ENCODE measurements at regions not wholly inside any gene's neighbourhood (a gene's known extent, or its start where the extent isn't known, plus 50 kb on each side); places are given as distances from the start of the nearest gene placed in this dataset.
"Not testable (repeated sequence)": the region's sequence is repeated elsewhere in the genome, so short reads cannot be mapped to it uniquely, and the experiment has no call there.

DNA sequence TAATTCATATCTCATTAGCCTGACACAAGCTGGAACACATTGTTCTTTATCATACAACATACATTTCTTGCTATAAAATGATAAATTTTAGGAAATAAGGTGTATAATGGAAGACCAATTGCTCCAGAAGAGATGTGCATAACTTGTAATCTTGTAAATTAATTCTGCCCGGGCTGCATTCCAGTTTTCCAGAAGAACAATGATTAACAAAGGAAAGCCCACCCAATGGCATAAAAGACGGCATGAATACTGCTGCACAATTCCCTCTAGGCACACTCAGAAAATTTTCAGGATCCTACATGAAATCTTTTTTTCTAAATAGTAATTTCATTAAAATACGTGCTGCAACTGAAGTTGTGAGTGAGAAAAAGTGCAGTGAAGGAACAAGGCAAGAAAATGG is 137.4 kb upstream of the KRR1 start:
- no peak overlapping the region for H3K27ac ChIP-seq
- no peak for DNase-seq (ENCODE audit: low spot score in 2 of 2)
- no peaks in the 10 kb centered on the region for H3K4me1 ChIP-seq
- no peaks in the 10 kb centered on the region for H3K27me3 ChIP-seq
- intact Hi-C loops (cut with DNase I; ENCODE audit: low total_unique reads), result no loop called here
- TF ChIP-seq POLR2AphosphoS5 (IDR thresholded peaks at IDR 0.05) (no peak), POLR2A (IDR thresholded peaks at IDR 0.05) (no peak)
- TF ChIP-seq, protein P1, sequence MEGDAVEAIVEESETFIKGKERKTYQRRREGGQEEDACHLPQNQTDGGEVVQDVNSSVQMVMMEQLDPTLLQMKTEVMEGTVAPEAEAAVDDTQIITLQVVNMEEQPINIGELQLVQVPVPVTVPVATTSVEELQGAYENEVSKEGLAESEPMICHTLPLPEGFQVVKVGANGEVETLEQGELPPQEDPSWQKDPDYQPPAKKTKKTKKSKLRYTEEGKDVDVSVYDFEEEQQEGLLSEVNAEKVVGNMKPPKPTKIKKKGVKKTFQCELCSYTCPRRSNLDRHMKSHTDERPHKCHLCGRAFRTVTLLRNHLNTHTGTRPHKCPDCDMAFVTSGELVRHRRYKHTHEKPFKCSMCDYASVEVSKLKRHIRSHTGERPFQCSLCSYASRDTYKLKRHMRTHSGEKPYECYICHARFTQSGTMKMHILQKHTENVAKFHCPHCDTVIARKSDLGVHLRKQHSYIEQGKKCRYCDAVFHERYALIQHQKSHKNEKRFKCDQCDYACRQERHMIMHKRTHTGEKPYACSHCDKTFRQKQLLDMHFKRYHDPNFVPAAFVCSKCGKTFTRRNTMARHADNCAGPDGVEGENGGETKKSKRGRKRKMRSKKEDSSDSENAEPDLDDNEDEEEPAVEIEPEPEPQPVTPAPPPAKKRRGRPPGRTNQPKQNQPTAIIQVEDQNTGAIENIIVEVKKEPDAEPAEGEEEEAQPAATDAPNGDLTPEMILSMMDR (IDR thresholded peaks at IDR 0.05), result no peak
- no peaks in the 10 kb centered on the region for H3K36me3 ChIP-seq
- no peak overlapping the region for H3K4me3 ChIP-seq
- H3K9me3 ChIP-seq, result no peaks in the 10 kb centered on the region

DNA sequence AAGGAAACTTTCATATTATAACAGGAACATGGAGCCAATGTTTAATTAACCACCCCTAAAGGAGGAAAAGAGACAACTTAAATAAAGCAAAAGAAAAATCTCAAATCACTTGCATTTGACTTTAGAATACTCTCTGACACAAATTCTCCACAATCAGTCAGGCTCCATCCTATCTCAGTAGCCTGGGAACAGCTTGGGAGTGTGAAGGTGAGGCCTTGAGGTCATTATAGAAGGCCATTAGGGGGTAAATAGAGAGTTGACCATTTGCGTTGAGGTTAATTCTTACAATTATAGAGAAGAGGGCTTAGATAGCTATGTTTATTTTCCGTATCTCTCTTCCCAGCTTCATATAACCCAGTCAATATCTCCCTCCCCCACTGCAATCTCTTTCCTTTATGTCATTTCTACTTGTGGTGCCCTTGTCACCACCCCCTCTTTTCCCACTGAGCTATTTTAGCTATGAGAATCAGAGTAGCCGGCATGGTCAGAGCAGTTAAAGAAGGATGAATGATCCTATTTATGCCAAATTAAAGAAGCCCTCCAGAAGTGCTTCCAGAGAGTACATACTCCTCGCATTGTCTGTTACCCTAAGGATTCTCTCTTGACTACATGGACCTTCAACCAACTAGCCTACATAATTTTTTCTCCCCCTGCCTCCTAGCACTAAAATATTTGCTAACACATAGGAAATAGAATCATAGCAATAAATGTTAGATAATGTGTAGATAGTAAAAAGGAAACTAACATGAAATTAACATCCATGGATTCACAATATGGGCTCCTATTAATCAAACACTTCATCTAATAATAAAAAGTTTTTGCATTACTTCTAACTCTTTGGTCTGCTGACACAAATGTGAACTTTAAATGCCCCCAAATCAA is 135.2 kb upstream of the KRR1 start:
- DNase-seq (ENCODE audit: low spot score in 2 of 2), result no peak
- H3K27me3 ChIP-seq, result no peaks in the 10 kb centered on the region
- intact Hi-C loops (cut with DNase I; ENCODE audit: low total_unique reads), result no loop called here
- no peak overlapping the region for H3K27ac ChIP-seq
- TF ChIP-seq, protein P1 (IDR thresholded peaks at IDR 0.05), result no peak
- TF ChIP-seq POLR2AphosphoS5 (IDR thresholded peaks at IDR 0.05) (no peak), POLR2A (IDR thresholded peaks at IDR 0.05) (no peak)
- H3K36me3 ChIP-seq, result no peaks in the 10 kb centered on the region
- no peak overlapping the region for H3K4me3 ChIP-seq
- no peaks in the 10 kb centered on the region for H3K4me1 ChIP-seq
- H3K9me3 ChIP-seq, result no peaks in the 10 kb centered on the region

DNA sequence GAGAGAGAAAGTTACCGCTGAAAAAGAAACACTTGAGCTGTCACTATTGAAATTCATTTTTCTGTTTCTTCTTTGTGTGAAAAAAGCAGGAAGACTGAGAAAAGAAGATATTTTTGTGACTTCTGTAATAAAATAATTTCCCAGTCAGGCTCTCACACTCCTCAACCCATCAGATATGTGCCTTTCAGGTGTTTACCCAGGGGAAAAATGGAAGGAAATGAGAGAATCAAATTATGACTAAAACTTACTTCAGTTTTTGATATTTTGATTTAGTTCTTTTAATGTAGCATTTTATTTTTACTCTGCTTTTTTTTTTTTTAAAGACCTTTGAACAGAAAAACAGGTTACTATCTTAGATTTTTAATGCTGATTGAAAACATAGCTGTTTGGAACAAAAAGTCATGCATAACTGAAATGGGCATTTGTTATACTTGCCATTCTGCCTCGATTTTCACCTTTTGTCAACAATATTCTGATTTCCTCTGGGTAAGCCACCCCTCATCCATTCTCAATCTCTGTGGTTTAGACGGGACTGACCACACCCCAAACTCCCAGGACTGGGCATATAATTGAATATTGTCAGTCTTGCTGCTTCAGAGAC is 133.2 kb upstream of the KRR1 start:
- no peak overlapping the region for H3K27ac ChIP-seq
- intact Hi-C loops (cut with DNase I; ENCODE audit: low total_unique reads), result no loop called here
- no peaks in the 10 kb centered on the region for H3K9me3 ChIP-seq
- TF ChIP-seq POLR2AphosphoS5 (IDR thresholded peaks at IDR 0.05) (no peak), POLR2A (IDR thresholded peaks at IDR 0.05) (no peak)
- TF ChIP-seq, protein P1 (IDR thresholded peaks at IDR 0.05), result no peak
- H3K4me1 ChIP-seq, result no peaks in the 10 kb centered on the region
- no peak for DNase-seq (ENCODE audit: low spot score in 2 of 2)
- H3K27me3 ChIP-seq, result no peaks in the 10 kb centered on the region
- no peak overlapping the region for H3K4me3 ChIP-seq
- H3K36me3 ChIP-seq, result no peaks in the 10 kb centered on the region

DNA sequence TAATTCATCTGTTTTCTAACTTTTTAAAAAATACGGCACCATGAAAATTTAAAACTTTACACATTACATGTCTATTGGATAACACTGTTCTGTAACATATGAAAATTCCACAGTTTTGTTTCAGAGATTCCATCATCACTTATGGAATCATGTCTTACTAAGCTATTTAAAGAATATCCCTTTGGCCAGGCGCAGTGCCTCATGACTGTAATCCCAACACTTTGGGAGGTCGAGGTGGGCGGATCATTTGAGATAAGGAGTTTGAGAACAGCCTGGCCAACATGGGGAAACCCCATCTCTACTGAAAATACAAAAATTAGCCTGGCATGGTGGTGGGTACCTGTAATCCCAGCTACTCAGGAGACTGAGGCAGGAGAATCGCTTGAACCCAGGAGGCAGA is 131.7 kb upstream of the KRR1 start:
- H3K36me3 ChIP-seq; DNase-seq (ENCODE audit: low spot score in 2 of 2); H3K4me3 ChIP-seq; H3K9me3 ChIP-seq; intact Hi-C loops (cut with DNase I; ENCODE audit: low total_unique reads); H3K27ac ChIP-seq; H3K4me1 ChIP-seq; H3K27me3 ChIP-seq: not testable (repeated sequence)

DNA sequence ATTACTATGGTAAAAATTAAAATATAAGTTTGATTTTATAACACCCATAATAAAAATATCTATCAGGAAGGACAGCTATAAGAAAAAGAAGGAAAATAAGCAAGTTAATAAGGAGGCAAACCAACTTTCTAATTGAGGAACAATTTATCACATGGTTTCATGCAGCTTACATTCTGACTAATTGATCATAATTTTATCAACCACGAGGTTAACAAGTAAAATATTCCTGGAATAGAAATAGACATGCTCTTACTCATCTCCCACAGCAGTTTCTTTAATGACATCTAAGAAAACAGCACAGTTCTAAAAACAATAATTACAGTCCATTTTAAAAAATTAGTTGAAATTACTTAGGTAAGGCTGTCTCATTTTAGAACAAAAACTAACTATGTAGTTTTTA is 130.8 kb upstream of the KRR1 start:
- H3K4me1 ChIP-seq, result no peaks in the 10 kb centered on the region
- no peaks in the 10 kb centered on the region for H3K27me3 ChIP-seq
- DNase-seq (ENCODE audit: low spot score in 2 of 2), result no peak
- TF ChIP-seq POLR2A (IDR thresholded peaks at IDR 0.05), result no peak
- TF ChIP-seq, protein P1 (IDR thresholded peaks at IDR 0.05), result no peak
- TF ChIP-seq POLR2AphosphoS5 (IDR thresholded peaks at IDR 0.05), result no peak
- intact Hi-C loops (cut with DNase I; ENCODE audit: low total_unique reads), result no loop called here
- no peak overlapping the region for H3K27ac ChIP-seq
- no peak overlapping the region for H3K4me3 ChIP-seq
- no peaks in the 10 kb centered on the region for H3K9me3 ChIP-seq
- H3K36me3 ChIP-seq, result no peaks in the 10 kb centered on the region

All from breast epithelium (tissue), 4 donors.